ENCODE measurements at regions not wholly inside any gene's neighbourhood (a gene's known extent, or its start where the extent isn't known, plus 50 kb on each side); places are given as distances from the start of the nearest gene placed in this dataset.

DNA sequence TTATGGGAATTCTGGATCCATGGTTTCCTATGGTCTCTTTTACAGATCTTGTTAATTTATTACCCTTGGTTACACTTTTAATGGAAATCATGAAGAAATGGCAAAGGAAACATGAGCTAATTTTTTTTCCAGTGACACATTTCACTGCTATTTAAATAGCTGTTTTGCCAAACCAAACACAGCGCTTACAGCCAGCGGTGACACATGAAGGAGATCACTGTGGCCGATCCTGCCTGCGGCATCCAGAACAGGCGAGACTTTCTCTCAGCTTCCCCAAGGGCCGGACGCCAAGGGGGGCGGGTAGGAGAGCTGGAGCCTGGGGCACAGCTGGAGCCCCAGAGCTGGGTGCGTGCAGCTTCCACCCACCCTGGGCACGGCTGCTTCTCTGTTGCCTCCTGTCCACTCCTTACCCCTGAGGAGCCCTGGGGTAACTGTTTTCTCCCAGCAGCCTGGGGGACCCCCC lies 81.4 kb upstream of the PKDCC start:
- TF ChIP-seq, protein P1, sequence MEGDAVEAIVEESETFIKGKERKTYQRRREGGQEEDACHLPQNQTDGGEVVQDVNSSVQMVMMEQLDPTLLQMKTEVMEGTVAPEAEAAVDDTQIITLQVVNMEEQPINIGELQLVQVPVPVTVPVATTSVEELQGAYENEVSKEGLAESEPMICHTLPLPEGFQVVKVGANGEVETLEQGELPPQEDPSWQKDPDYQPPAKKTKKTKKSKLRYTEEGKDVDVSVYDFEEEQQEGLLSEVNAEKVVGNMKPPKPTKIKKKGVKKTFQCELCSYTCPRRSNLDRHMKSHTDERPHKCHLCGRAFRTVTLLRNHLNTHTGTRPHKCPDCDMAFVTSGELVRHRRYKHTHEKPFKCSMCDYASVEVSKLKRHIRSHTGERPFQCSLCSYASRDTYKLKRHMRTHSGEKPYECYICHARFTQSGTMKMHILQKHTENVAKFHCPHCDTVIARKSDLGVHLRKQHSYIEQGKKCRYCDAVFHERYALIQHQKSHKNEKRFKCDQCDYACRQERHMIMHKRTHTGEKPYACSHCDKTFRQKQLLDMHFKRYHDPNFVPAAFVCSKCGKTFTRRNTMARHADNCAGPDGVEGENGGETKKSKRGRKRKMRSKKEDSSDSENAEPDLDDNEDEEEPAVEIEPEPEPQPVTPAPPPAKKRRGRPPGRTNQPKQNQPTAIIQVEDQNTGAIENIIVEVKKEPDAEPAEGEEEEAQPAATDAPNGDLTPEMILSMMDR (IDR thresholded peaks at IDR 0.05) = no peak
- no peak for TF ChIP-seq POLR2A (IDR thresholded peaks at IDR 0.05)

Data from esophagus squamous epithelium (tissue), 4 donors.